ENCODE measurements at regions not wholly inside any gene's neighbourhood (a gene's known extent, or its start where the extent isn't known, plus 50 kb on each side); places are given as distances from the start of the nearest gene placed in this dataset.

- peak overlapping the region; percentile 97 for H3K27ac ChIP-seq (ENCODE audit: low read length)
- no peaks in the 10 kb centered on the region for H3K27me3 ChIP-seq (replicated peaks in 1 of 2; ENCODE audit: control insufficient read depth in 2 of 2, extremely low read depth in 1 of 2, insufficient read depth in 2 of 2, low read length in 1 of 2)
- WGBS (ENCODE audit: insufficient coverage): no CpG with 5 or more reads among the region's 6 CpGs
- DNase-seq (peak in 26 of 35 experiments; percentile 20 to 75 (median 55)), ATAC-seq (replicated peaks in 1 of 4) (peak; percentile 16 to 40 (median 25))
- no peaks in the 10 kb centered on the region for H3K9me3 ChIP-seq
- Mint-ChIP-seq H3K36me3 (peaks cover 24% of the 10 kb centered on the region), H3K4me3 (peak overlapping the region; percentile 79 to 90 (median 87)), H3K4me1 (peaks cover 40 to 83% (median 80%) of the 10 kb centered on the region in 3 donors), H3K27me3 (no peaks in the 10 kb centered on the region), H3K9me3 (no peaks in the 10 kb centered on the region), H3K27ac (peak overlapping the region; percentile 96)
- POLR2A ChIA-PET: interaction anchor here (0.6 to 7.8 kb wide), 14 partner anchors 11 to 51 kb away, joined by 3 to 92 read pairs (median 4); no protein-coding TSS in a partner anchor
- peak overlapping the region; percentile 18 to 45 for H3K4me3 ChIP-seq (ENCODE audit: control insufficient read depth in 1 of 2, extremely low read depth in 1 of 2, low read length in 1 of 2)
- CTCF ChIA-PET: interaction anchor here (0.5 to 3.0 kb wide), 23 partner anchors 8 to 479 kb away, joined by 3 to 27 read pairs (median 4); no protein-coding TSS in a partner anchor
- peaks cover 0 to 16% of the 10 kb centered on the region in 2 donors for H3K36me3 ChIP-seq (ENCODE audit: control insufficient read depth in 2 of 2, extremely low read depth in 1 of 2, insufficient read depth in 1 of 2, low read length in 1 of 2)
- H3K4me1 ChIP-seq (ENCODE audit: control insufficient read depth in 1 of 2, extremely low read depth in 1 of 2, insufficient read depth in 2 of 2, low read length in 2 of 2): peaks cover 31 to 63% of the 10 kb centered on the region in 2 experiments
Measured at GRCh38 chr7:130960208-130960988, 226.4 kb upstream of the KLF14 start.

GRCh38 chr7:130961128-130961601 is 227.2 kb upstream of the KLF14 start:
- no peaks in the 10 kb centered on the region for H3K9me3 Mint-ChIP-seq
- H3K4me1 Mint-ChIP-seq: peaks cover 42 to 75% (median 72%) of the 10 kb centered on the region in 3 donors
- peak in 33 of 35 experiments; percentile 26 to 92 (median 75) for DNase-seq
- WGBS (ENCODE audit: insufficient coverage): no CpG with 5 or more reads among the region's 9 CpGs
- H3K27me3 Mint-ChIP-seq: no peaks in the 10 kb centered on the region
- H3K27me3 ChIP-seq (replicated peaks in 1 of 2; ENCODE audit: control insufficient read depth in 2 of 2, extremely low read depth in 1 of 2, insufficient read depth in 2 of 2, low read length in 1 of 2): no peaks in the 10 kb centered on the region
- H3K36me3 Mint-ChIP-seq: peaks cover 18% of the 10 kb centered on the region
- peak overlapping the region; percentile 96 for H3K27ac Mint-ChIP-seq
- peak overlapping the region; percentile 97 for H3K27ac ChIP-seq (ENCODE audit: low read length)
- H3K4me3 ChIP-seq (ENCODE audit: control insufficient read depth in 1 of 2, extremely low read depth in 1 of 2, low read length in 1 of 2): peak overlapping the region in 1 of 2 donors; percentile 45
- H3K9me3 ChIP-seq: no peaks in the 10 kb centered on the region
- H3K4me1 ChIP-seq (ENCODE audit: control insufficient read depth in 1 of 2, extremely low read depth in 1 of 2, insufficient read depth in 2 of 2, low read length in 2 of 2): peaks cover 31 to 57% of the 10 kb centered on the region in 2 experiments
- ChIA-PET CTCF (interaction anchor here (0.8 to 3.0 kb wide), 10 partner anchors 9 to 64 kb away, joined by 3 to 27 read pairs (median 5); no protein-coding TSS in a partner anchor), POLR2A (interaction anchor here (0.5 to 7.8 kb wide), 12 partner anchors 11 to 148 kb away, joined by 3 to 92 read pairs (median 4); no protein-coding TSS in a partner anchor)
- peak overlapping the region; percentile 79 to 90 (median 87) for H3K4me3 Mint-ChIP-seq
- peaks cover 0 to 18% of the 10 kb centered on the region in 2 donors for H3K36me3 ChIP-seq (ENCODE audit: control insufficient read depth in 2 of 2, extremely low read depth in 1 of 2, insufficient read depth in 1 of 2, low read length in 1 of 2)
- ATAC-seq (replicated peaks in 1 of 4): peak; percentile 78 to 84 (median 81)

GRCh38 chr7:130962109-130962508 is 228.1 kb upstream of the KLF14 start:
- ATAC-seq (replicated peaks in 1 of 4) (no peak), DNase-seq (no peak)
- no peaks in the 10 kb centered on the region for H3K9me3 ChIP-seq
- H3K27ac Mint-ChIP-seq: peak overlapping the region; percentile 96
- POLR2A ChIA-PET: interaction anchor here in 1 of 2 donors (0.9 to 4.2 kb wide), 2 partner anchors 24 to 49 kb away, joined by 6 to 62 read pairs; no protein-coding TSS in a partner anchor
- peaks cover 29 to 53% of the 10 kb centered on the region in 2 experiments for H3K4me1 ChIP-seq (ENCODE audit: control insufficient read depth in 1 of 2, extremely low read depth in 1 of 2, insufficient read depth in 2 of 2, low read length in 2 of 2)
- H3K27me3 ChIP-seq (replicated peaks in 1 of 2; ENCODE audit: control insufficient read depth in 2 of 2, extremely low read depth in 1 of 2, insufficient read depth in 2 of 2, low read length in 1 of 2): no peaks in the 10 kb centered on the region
- H3K36me3 Mint-ChIP-seq: peaks cover 21% of the 10 kb centered on the region
- H3K4me3 ChIP-seq (ENCODE audit: control insufficient read depth in 1 of 2, extremely low read depth in 1 of 2, low read length in 1 of 2): no peak overlapping the region
- peaks cover 52 to 75% (median 70%) of the 10 kb centered on the region in 3 donors for H3K4me1 Mint-ChIP-seq
- peak overlapping the region; percentile 57 to 90 (median 79) for H3K4me3 Mint-ChIP-seq
- H3K36me3 ChIP-seq (ENCODE audit: control insufficient read depth in 2 of 2, extremely low read depth in 1 of 2, insufficient read depth in 1 of 2, low read length in 1 of 2): peaks cover 0 to 23% of the 10 kb centered on the region in 2 donors
- H3K9me3 Mint-ChIP-seq: no peaks in the 10 kb centered on the region
- H3K27me3 Mint-ChIP-seq: no peaks in the 10 kb centered on the region
- CTCF ChIA-PET: interaction anchor here in 1 of 2 donors (0.6 to 2.4 kb wide), 4 partner anchors 20 to 65 kb away, joined by 3 to 12 read pairs (median 6); no protein-coding TSS in a partner anchor
- H3K27ac ChIP-seq (ENCODE audit: low read length): peak overlapping the region; percentile 97
- no CpG with 5 or more reads among the region's 2 CpGs for WGBS (ENCODE audit: insufficient coverage)

GRCh38 chr7:130963339-130963738 is 229.3 kb upstream of the KLF14 start:
- Mint-ChIP-seq H3K36me3 (peaks cover 26% of the 10 kb centered on the region), H3K27me3 (no peaks in the 10 kb centered on the region), H3K4me1 (peaks cover 59 to 74% (median 67%) of the 10 kb centered on the region in 3 donors), H3K9me3 (no peaks in the 10 kb centered on the region), H3K27ac (peak overlapping the region; percentile 52 to 96), H3K4me3 (no peak overlapping the region)
- no peaks in the 10 kb centered on the region for H3K27me3 ChIP-seq (replicated peaks in 1 of 2; ENCODE audit: control insufficient read depth in 2 of 2, extremely low read depth in 1 of 2, insufficient read depth in 2 of 2, low read length in 1 of 2)
- ChIA-PET CTCF (interaction anchor here (0.6 to 1.8 kb wide), 6 partner anchors 9 to 71 kb away, joined by 3 to 6 read pairs (median 4); no protein-coding TSS in a partner anchor), POLR2A (interaction anchor here (0.5 to 0.7 kb wide), 2 partner anchors 16 to 83 kb away, joined by 3 to 4 read pairs; no protein-coding TSS in a partner anchor)
- no peak overlapping the region for H3K27ac ChIP-seq (ENCODE audit: low read length)
- H3K4me3 ChIP-seq (ENCODE audit: control insufficient read depth in 1 of 2, extremely low read depth in 1 of 2, low read length in 1 of 2): no peak overlapping the region
- 100% methylated on average over 2 of the region's 5 CpGs for WGBS (ENCODE audit: insufficient coverage)
- H3K36me3 ChIP-seq (ENCODE audit: control insufficient read depth in 2 of 2, extremely low read depth in 1 of 2, insufficient read depth in 1 of 2, low read length in 1 of 2): peaks cover 0 to 23% of the 10 kb centered on the region in 2 donors
- ATAC-seq (replicated peaks in 1 of 4) (no peak), DNase-seq (no peak)
- H3K9me3 ChIP-seq: no peaks in the 10 kb centered on the region
- peaks cover 23 to 43% of the 10 kb centered on the region in 2 experiments for H3K4me1 ChIP-seq (ENCODE audit: control insufficient read depth in 1 of 2, extremely low read depth in 1 of 2, insufficient read depth in 2 of 2, low read length in 2 of 2)

GRCh38 chr7:130965515-130965914 is 231.5 kb upstream of the KLF14 start:
- peaks cover 0 to 23% of the 10 kb centered on the region in 2 donors for H3K36me3 ChIP-seq (ENCODE audit: control insufficient read depth in 2 of 2, extremely low read depth in 1 of 2, insufficient read depth in 1 of 2, low read length in 1 of 2)
- no peak for DNase-seq
- no peaks in the 10 kb centered on the region for H3K9me3 Mint-ChIP-seq
- peaks cover 60 to 71% (median 63%) of the 10 kb centered on the region in 3 donors for H3K4me1 Mint-ChIP-seq
- CTCF ChIA-PET: interaction anchor here (0.6 to 1.2 kb wide), 3 partner anchors 17 to 69 kb away, joined by 4 to 5 read pairs (median 4); no protein-coding TSS in a partner anchor
- no peak overlapping the region for H3K27ac Mint-ChIP-seq
- H3K4me1 ChIP-seq (ENCODE audit: control insufficient read depth in 1 of 2, extremely low read depth in 1 of 2, insufficient read depth in 2 of 2, low read length in 2 of 2): peaks cover 18 to 38% of the 10 kb centered on the region in 2 experiments
- no peaks in the 10 kb centered on the region for H3K27me3 Mint-ChIP-seq
- POLR2A ChIA-PET: interaction anchor here (0.7 to 0.9 kb wide), 3 partner anchors 27 to 52 kb away, joined by 3 to 5 read pairs (median 4); no protein-coding TSS in a partner anchor
- ATAC-seq (replicated peaks in 1 of 4): no peak
- H3K9me3 ChIP-seq: no peaks in the 10 kb centered on the region
- H3K4me3 Mint-ChIP-seq: no peak overlapping the region
- H3K36me3 Mint-ChIP-seq: peaks cover 27% of the 10 kb centered on the region
- no peak overlapping the region for H3K27ac ChIP-seq (ENCODE audit: low read length)
- H3K27me3 ChIP-seq (replicated peaks in 1 of 2; ENCODE audit: control insufficient read depth in 2 of 2, extremely low read depth in 1 of 2, insufficient read depth in 2 of 2, low read length in 1 of 2): no peaks in the 10 kb centered on the region
- H3K4me3 ChIP-seq (ENCODE audit: control insufficient read depth in 1 of 2, extremely low read depth in 1 of 2, low read length in 1 of 2): no peak overlapping the region

Data from T-cell (primary cell).